Brain microvascular endothelial cell (primary cell): ENCODE measurements at regions not wholly inside any gene's neighbourhood (a gene's known extent, or its start where the extent isn't known, plus 50 kb on each side); places are given as distances from the start of the nearest gene placed in this dataset.

Experiments
- DNase-seq: peaks from one replicate; pipeline ENCODE4 v3.0.0-alpha.2; 2020
- H3K27ac ChIP-seq: fragments of 250-450 bp; sonication (Bioruptor Pico); 2 replicates; pipeline ENCODE4 v1.5.1; 2020; ENCODE audit warnings: mild to moderate bottlenecking, moderate library complexity
- H3K27me3 ChIP-seq: fragments of 250-450 bp; sonication (Bioruptor Pico); replicated peaks from 2 replicates; pipeline ENCODE4 v1.5.1; 2020; ENCODE audit warnings: mild to moderate bottlenecking
- H3K36me3 ChIP-seq: fragments of 250-450 bp; sonication (Bioruptor Pico); replicated peaks from 2 replicates; pipeline ENCODE4 v1.5.1; 2020; ENCODE audit warnings: mild to moderate bottlenecking
- H3K4me3 ChIP-seq: 2 replicates; pipeline ENCODE4 v1.5.1; 2011; ENCODE audit warnings: low read depth, mild to moderate bottlenecking, control low read depth, low read length, moderate library complexity
- in situ Hi-C: cut with HindIII; loops from 2 replicates; pipeline ENCODE4 v1.10.0; 2017; ENCODE audit warnings: low sequenced_read_pairs, low pct_ligation_motif_present
- TF ChIP-seq, protein P1 (sequence below): IDR thresholded peaks from 2 replicates; pipeline ENCODE4 v1.5.1; 2011; ENCODE audit warnings: low read depth, mild to moderate bottlenecking, moderate library complexity, low read length, control low read depth, inconsistent platforms; ENCODE audit errors: missing control alignments

- H3K4me3 ChIP-seq = no peak overlapping the region
- no peaks in the 10 kb centered on the region for H3K27me3 ChIP-seq
- no peak for DNase-seq
- in situ Hi-C loops = no loop called here
- H3K36me3 ChIP-seq = no peaks in the 10 kb centered on the region
- TF ChIP-seq, protein P1, sequence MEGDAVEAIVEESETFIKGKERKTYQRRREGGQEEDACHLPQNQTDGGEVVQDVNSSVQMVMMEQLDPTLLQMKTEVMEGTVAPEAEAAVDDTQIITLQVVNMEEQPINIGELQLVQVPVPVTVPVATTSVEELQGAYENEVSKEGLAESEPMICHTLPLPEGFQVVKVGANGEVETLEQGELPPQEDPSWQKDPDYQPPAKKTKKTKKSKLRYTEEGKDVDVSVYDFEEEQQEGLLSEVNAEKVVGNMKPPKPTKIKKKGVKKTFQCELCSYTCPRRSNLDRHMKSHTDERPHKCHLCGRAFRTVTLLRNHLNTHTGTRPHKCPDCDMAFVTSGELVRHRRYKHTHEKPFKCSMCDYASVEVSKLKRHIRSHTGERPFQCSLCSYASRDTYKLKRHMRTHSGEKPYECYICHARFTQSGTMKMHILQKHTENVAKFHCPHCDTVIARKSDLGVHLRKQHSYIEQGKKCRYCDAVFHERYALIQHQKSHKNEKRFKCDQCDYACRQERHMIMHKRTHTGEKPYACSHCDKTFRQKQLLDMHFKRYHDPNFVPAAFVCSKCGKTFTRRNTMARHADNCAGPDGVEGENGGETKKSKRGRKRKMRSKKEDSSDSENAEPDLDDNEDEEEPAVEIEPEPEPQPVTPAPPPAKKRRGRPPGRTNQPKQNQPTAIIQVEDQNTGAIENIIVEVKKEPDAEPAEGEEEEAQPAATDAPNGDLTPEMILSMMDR = no peak
- no peak overlapping the region for H3K27ac ChIP-seq
Measured at GRCh38 chr13:58018865-58019264, 387.3 kb downstream of the PCDH17 start.

DNA sequence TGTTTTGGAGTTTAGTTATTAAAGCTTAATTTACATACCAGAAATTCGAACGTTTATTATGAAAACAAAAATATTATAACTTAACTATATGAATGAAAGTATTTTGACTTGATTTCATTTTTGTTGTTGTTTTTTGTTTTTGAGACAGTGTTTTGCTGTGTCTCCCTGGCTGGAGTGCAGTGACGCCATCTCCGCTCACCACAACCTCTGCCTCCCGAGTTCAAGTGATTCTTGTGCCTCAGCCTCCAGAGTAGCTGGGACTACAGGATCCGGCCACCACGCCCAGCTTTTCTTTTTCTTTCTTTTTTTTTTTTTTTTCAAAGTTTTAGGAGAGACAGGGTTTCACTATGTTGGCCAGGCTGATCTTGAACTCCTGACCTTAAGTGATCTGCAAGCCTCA is 392.6 kb downstream of the PCDH17 start:
- no peak overlapping the region for H3K27ac ChIP-seq
- TF ChIP-seq, protein P1 = no peak
- no peaks in the 10 kb centered on the region for H3K27me3 ChIP-seq
- H3K4me3 ChIP-seq = no peak overlapping the region
- H3K36me3 ChIP-seq = no peaks in the 10 kb centered on the region
- DNase-seq = no peak
- in situ Hi-C loops = no loop called here

- H3K4me3 ChIP-seq = no peak overlapping the region
- H3K36me3 ChIP-seq = no peaks in the 10 kb centered on the region
- in situ Hi-C loops = no loop called here
- DNase-seq = no peak
- TF ChIP-seq, protein P1 = no peak
- no peaks in the 10 kb centered on the region for H3K27me3 ChIP-seq
- no peak overlapping the region for H3K27ac ChIP-seq
Measured at GRCh38 chr13:58025821-58026220, 394.3 kb downstream of the PCDH17 start.

DNA sequence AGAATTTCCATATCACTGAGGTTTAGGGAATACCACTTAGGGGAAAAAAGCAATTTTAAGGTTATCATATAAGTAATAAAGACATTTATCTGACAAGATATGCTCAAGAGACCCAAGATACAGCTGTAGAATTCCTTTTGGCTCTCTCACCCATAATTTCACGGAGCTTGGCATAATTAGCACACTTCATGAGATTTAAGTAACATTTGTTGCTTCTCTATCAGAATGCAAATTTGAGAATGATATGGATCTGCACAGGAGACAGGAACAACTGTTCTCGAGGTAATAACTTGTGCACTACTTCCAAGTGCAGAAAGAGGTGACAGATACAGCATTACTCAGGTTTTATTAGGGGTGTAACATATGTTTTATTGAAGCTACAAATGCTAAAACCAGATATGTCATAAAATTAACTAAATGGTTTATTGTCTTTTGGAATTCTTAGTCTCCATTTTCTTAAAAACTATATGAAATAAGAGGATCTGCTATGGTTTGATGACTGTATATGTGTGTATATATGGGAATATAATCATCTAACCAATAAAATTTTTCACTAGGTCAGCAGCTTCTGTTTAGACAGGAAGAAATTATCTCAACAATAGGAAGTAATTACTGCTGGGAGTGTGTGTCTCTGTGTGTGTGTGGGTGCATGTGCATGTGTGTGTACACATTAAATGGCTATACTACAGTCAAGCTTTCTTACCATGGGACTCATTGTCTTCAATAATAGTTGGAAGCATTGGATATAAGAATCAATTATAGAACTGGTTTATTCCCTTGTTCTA is 401.3 kb downstream of the PCDH17 start:
- in situ Hi-C loops = no loop called here
- TF ChIP-seq, protein P1 = no peak
- no peak overlapping the region for H3K27ac ChIP-seq
- DNase-seq = no peak
- H3K4me3 ChIP-seq = no peak overlapping the region
- H3K36me3 ChIP-seq = no peaks in the 10 kb centered on the region
- no peaks in the 10 kb centered on the region for H3K27me3 ChIP-seq

DNA sequence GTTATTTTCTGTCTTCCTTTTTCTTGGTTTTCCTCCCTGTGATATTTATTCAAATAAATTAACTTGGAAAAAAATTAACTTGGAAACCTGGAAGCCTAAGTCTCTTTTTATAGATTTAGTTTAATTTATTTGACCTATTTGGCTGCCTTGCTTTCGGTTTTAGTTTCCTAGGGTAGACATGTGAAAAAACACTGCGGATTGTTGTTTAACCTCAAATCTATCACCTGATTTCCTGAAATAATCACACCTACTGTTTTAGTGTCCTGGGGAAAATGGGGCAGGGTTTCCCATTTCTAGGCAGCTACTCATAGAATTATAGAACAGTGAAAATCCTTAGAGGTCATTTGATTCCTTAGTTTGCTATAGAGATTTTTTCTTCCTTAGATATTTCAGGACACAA is 412.4 kb downstream of the PCDH17 start:
- no peak overlapping the region for H3K4me3 ChIP-seq
- DNase-seq = no peak
- no peaks in the 10 kb centered on the region for H3K27me3 ChIP-seq
- no peaks in the 10 kb centered on the region for H3K36me3 ChIP-seq
- no peak overlapping the region for H3K27ac ChIP-seq
- in situ Hi-C loops = no loop called here
- TF ChIP-seq, protein P1 = no peak

GRCh38 chr13:58048670-58049069 is 417.1 kb downstream of the PCDH17 start:
- in situ Hi-C loops = no loop called here
- no peak overlapping the region for H3K27ac ChIP-seq

More at GRCh38 chr13:58048670-58049069, 417.1 kb downstream of the PCDH17 start:
- H3K4me3 ChIP-seq = no peak overlapping the region
- TF ChIP-seq, protein P1 = no peak
- H3K27me3 ChIP-seq = no peaks in the 10 kb centered on the region
- no peak for DNase-seq
- H3K36me3 ChIP-seq = no peaks in the 10 kb centered on the region
